Duodenal mucosa (tissue), 2 donors: ENCODE measurements at regions not wholly inside any gene's neighbourhood (a gene's known extent, or its start where the extent isn't known, plus 50 kb on each side); places are given as distances from the start of the nearest gene placed in this dataset.

Source experiments
- H3K27ac ChIP-seq: one replicate; pipeline ENCODE4 v1.7.0; 2013; ENCODE audit warnings: low read depth, low read length
- H3K27me3 ChIP-seq, 2 donors: one replicate each; pipeline ENCODE4 v1.7.0; 2013; ENCODE audit warnings: low read length in 2 of 2, control low read depth in 1 of 2; ENCODE audit not compliant: insufficient read depth in 2 of 2, control insufficient read depth in 1 of 2
- H3K36me3 ChIP-seq, 2 donors: one replicate each; pipeline ENCODE4 v1.7.0; 2013; ENCODE audit warnings: low read length in 2 of 2, control low read depth in 1 of 2; ENCODE audit not compliant: insufficient read depth in 2 of 2, control insufficient read depth in 1 of 2
- H3K4me1 ChIP-seq, 2 donors: one replicate each; pipeline ENCODE4 v1.7.0; 2013; ENCODE audit warnings: low read length in 2 of 2, control low read depth in 1 of 2; ENCODE audit not compliant: insufficient read depth in 2 of 2, control insufficient read depth in 1 of 2
- H3K4me3 ChIP-seq, 2 donors: one replicate each; pipeline ENCODE4 v1.7.0; 2013; ENCODE audit warnings: low read length in 2 of 2, low read depth in 1 of 2
- H3K9ac ChIP-seq, 2 donors: one replicate each; pipeline ENCODE4 v1.7.0; 2013; ENCODE audit warnings: low read length in 2 of 2, low read depth in 1 of 2
- H3K9me3 ChIP-seq, 2 donors: one replicate each; pipeline ENCODE4 v1.7.0; 2013; ENCODE audit warnings: low read length in 2 of 2, control low read depth in 1 of 2; ENCODE audit not compliant: control insufficient read depth in 1 of 2

- H3K4me3 ChIP-seq = no peak overlapping the region
- H3K9me3 ChIP-seq = no peaks in the 10 kb centered on the region
- no peaks in the 10 kb centered on the region for H3K36me3 ChIP-seq
- no peak overlapping the region for H3K27ac ChIP-seq
- H3K4me1 ChIP-seq = no peaks in the 10 kb centered on the region
- no peak overlapping the region for H3K9ac ChIP-seq
- no peaks in the 10 kb centered on the region for H3K27me3 ChIP-seq
Measured at GRCh38 chr21:28671549-28672195, 321.0 kb downstream of the LTN1 start.

- Histone ChIP-seq H3K4me1 (no peaks in the 10 kb centered on the region), H3K27me3 (no peaks in the 10 kb centered on the region), H3K4me3 (no peak overlapping the region), H3K9ac (no peak overlapping the region), H3K36me3 (no peaks in the 10 kb centered on the region), H3K9me3 (no peaks in the 10 kb centered on the region), H3K27ac (no peak overlapping the region)
Measured at GRCh38 chr21:28669971-28670653, 322.6 kb downstream of the LTN1 start.

- H3K4me3 ChIP-seq = no peak overlapping the region
- no peaks in the 10 kb centered on the region for H3K36me3 ChIP-seq
- H3K27ac ChIP-seq = no peak overlapping the region
- H3K4me1 ChIP-seq = no peaks in the 10 kb centered on the region
- no peaks in the 10 kb centered on the region for H3K27me3 ChIP-seq
- no peak overlapping the region for H3K9ac ChIP-seq
- H3K9me3 ChIP-seq = no peaks in the 10 kb centered on the region
Measured at GRCh38 chr21:28669321-28669720, 323.4 kb downstream of the LTN1 start.

- no peaks in the 10 kb centered on the region for H3K4me1 ChIP-seq
- no peak overlapping the region for H3K9ac ChIP-seq
- no peaks in the 10 kb centered on the region for H3K27me3 ChIP-seq
- no peak overlapping the region for H3K4me3 ChIP-seq
- no peaks in the 10 kb centered on the region for H3K36me3 ChIP-seq
- H3K27ac ChIP-seq = no peak overlapping the region
- H3K9me3 ChIP-seq = no peaks in the 10 kb centered on the region
Measured at GRCh38 chr21:28663754-28664153, 328.9 kb downstream of the LTN1 start.

GRCh38 chr21:28663111-28663693 is 329.5 kb downstream of the LTN1 start:
- no peak overlapping the region for H3K4me3 ChIP-seq
- H3K9me3 ChIP-seq = no peaks in the 10 kb centered on the region
- no peak overlapping the region for H3K27ac ChIP-seq
- H3K27me3 ChIP-seq = no peaks in the 10 kb centered on the region
- no peak overlapping the region for H3K9ac ChIP-seq
- H3K36me3 ChIP-seq = no peaks in the 10 kb centered on the region
- no peaks in the 10 kb centered on the region for H3K4me1 ChIP-seq

- H3K36me3 ChIP-seq = no peaks in the 10 kb centered on the region
Measured at GRCh38 chr21:28657566-28657965, 335.1 kb downstream of the LTN1 start.

GRCh38 chr21:28655471-28655870 is 337.2 kb downstream of the LTN1 start:
- H3K4me3 ChIP-seq = no peak overlapping the region
- H3K27ac ChIP-seq = no peak overlapping the region
- H3K4me1 ChIP-seq = no peaks in the 10 kb centered on the region
- H3K27me3 ChIP-seq = no peaks in the 10 kb centered on the region
- no peaks in the 10 kb centered on the region for H3K36me3 ChIP-seq
- H3K9me3 ChIP-seq = no peaks in the 10 kb centered on the region
- H3K9ac ChIP-seq = no peak overlapping the region

More at GRCh38 chr21:28657566-28657965, 335.1 kb downstream of the LTN1 start:
- Histone ChIP-seq H3K9me3 (no peaks in the 10 kb centered on the region), H3K4me1 (no peaks in the 10 kb centered on the region), H3K9ac (no peak overlapping the region), H3K27ac (no peak overlapping the region), H3K27me3 (no peaks in the 10 kb centered on the region), H3K4me3 (no peak overlapping the region)

GRCh38 chr21:28654406-28654805 is 338.3 kb downstream of the LTN1 start:
- Histone ChIP-seq H3K36me3 (no peaks in the 10 kb centered on the region), H3K4me3 (no peak overlapping the region), H3K27ac (no peak overlapping the region), H3K9me3 (no peaks in the 10 kb centered on the region), H3K4me1 (no peaks in the 10 kb centered on the region), H3K27me3 (no peaks in the 10 kb centered on the region), H3K9ac (no peak overlapping the region)

GRCh38 chr21:28644762-28645161 is 347.9 kb downstream of the LTN1 start:
- H3K4me3 ChIP-seq = no peak overlapping the region

GRCh38 chr21:28642891-28643290 is 349.8 kb downstream of the LTN1 start:
- no peaks in the 10 kb centered on the region for H3K27me3 ChIP-seq
- no peaks in the 10 kb centered on the region for H3K4me1 ChIP-seq
- no peak overlapping the region for H3K27ac ChIP-seq
- H3K4me3 ChIP-seq = no peak overlapping the region
- no peaks in the 10 kb centered on the region for H3K36me3 ChIP-seq
- H3K9ac ChIP-seq = no peak overlapping the region
- no peaks in the 10 kb centered on the region for H3K9me3 ChIP-seq

More at GRCh38 chr21:28644762-28645161, 347.9 kb downstream of the LTN1 start:
- Histone ChIP-seq H3K9ac (no peak overlapping the region), H3K4me1 (no peaks in the 10 kb centered on the region), H3K27ac (no peak overlapping the region), H3K27me3 (no peaks in the 10 kb centered on the region), H3K9me3 (no peaks in the 10 kb centered on the region), H3K36me3 (no peaks in the 10 kb centered on the region)
